ENCODE measurements at regions not wholly inside any gene's neighbourhood (a gene's known extent, or its start where the extent isn't known, plus 50 kb on each side); places are given as distances from the start of the nearest gene placed in this dataset.
"Not testable (repeated sequence)": the region's sequence is repeated elsewhere in the genome, so short reads cannot be mapped to it uniquely, and the experiment has no call there.

- Histone ChIP-seq H3K9me3 (no peaks in the 10 kb centered on the region), H3K36me3 (no peaks in the 10 kb centered on the region), H3K27me3 (no peaks in the 10 kb centered on the region), H3K4me3 (no peak overlapping the region), H3K27ac (no peak overlapping the region), H3K4me1 (no peaks in the 10 kb centered on the region)
- intact Hi-C loops (cut with DNase I; ENCODE audit: low total_unique reads): no loop called here
- no peak for DNase-seq
- TF ChIP-seq CTCF (IDR thresholded peaks at IDR 0.05): no peak
- no peak for TF ChIP-seq POLR2A (IDR thresholded peaks at IDR 0.05)
Observed at GRCh38 chr11:70557742-70558485, 159.6 kb downstream of the CTTN start.

- intact Hi-C loops (cut with DNase I; ENCODE audit: low total_unique reads): no loop called here
- Histone ChIP-seq H3K9me3 (no peaks in the 10 kb centered on the region), H3K4me3 (no peak overlapping the region), H3K27me3 (no peaks in the 10 kb centered on the region), H3K4me1 (no peaks in the 10 kb centered on the region), H3K27ac (no peak overlapping the region), H3K36me3 (no peaks in the 10 kb centered on the region)
- no peak for DNase-seq
- TF ChIP-seq POLR2A (IDR thresholded peaks at IDR 0.05) (no peak), CTCF (IDR thresholded peaks at IDR 0.05) (no peak)
Observed at GRCh38 chr11:70558681-70559080, 160.4 kb downstream of the CTTN start.

GRCh38 chr11:70559516-70559915 is 161.2 kb downstream of the CTTN start:
- H3K4me1 ChIP-seq: no peaks in the 10 kb centered on the region
- DNase-seq: no peak
- H3K4me3 ChIP-seq: no peak overlapping the region
- intact Hi-C loops (cut with DNase I; ENCODE audit: low total_unique reads): no loop called here
- H3K27me3 ChIP-seq: no peaks in the 10 kb centered on the region
- H3K9me3 ChIP-seq: no peaks in the 10 kb centered on the region
- H3K27ac ChIP-seq: no peak overlapping the region
- H3K36me3 ChIP-seq: no peaks in the 10 kb centered on the region
- TF ChIP-seq POLR2A (IDR thresholded peaks at IDR 0.05) (no peak), CTCF (IDR thresholded peaks at IDR 0.05) (no peak)

GRCh38 chr11:70560621-70561020 is 162.3 kb downstream of the CTTN start:
- H3K9me3 ChIP-seq; DNase-seq; H3K4me3 ChIP-seq; H3K36me3 ChIP-seq; H3K27ac ChIP-seq; H3K27me3 ChIP-seq; H3K4me1 ChIP-seq; intact Hi-C loops (cut with DNase I; ENCODE audit: low total_unique reads): not testable (repeated sequence)

GRCh38 chr11:70566768-70567530 is 168.6 kb downstream of the CTTN start:
- intact Hi-C loops (cut with DNase I; ENCODE audit: low total_unique reads): no loop called here
- no peak overlapping the region for H3K27ac ChIP-seq
- TF ChIP-seq POLR2A (IDR thresholded peaks at IDR 0.05) (no peak), CTCF (IDR thresholded peaks at IDR 0.05) (no peak)

More at GRCh38 chr11:70566768-70567530, 168.6 kb downstream of the CTTN start:
- Histone ChIP-seq H3K27me3 (no peaks in the 10 kb centered on the region), H3K4me3 (no peak overlapping the region), H3K9me3 (no peaks in the 10 kb centered on the region), H3K36me3 (no peaks in the 10 kb centered on the region), H3K4me1 (no peaks in the 10 kb centered on the region)
- no peak for DNase-seq
